ENCODE measurements at regions not wholly inside any gene's neighbourhood (a gene's known extent, or its start where the extent isn't known, plus 50 kb on each side); places are given as distances from the start of the nearest gene placed in this dataset.

DNA sequence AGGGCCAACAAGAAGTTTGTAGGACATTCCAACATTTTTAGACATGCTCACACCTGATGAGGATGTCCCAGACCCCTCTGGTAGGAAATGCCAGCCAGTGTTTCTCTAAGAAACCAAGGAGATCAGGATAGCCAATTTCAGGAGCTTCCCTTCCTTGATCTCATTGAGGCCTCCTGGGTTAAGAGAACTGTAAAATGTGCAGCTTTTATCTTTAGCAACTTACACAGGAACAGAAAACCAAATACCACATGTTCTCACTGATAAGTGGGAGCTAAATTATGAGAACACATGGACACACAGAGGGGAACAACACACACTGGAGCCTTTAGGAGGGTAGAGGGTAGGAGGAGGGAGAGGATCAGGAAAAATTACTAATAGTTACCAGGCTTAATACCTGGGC is 99.6 kb upstream of the MAP2 start:
- Histone ChIP-seq H3K36me3 (ENCODE audit: control insufficient read depth, low read length) (no peaks in the 10 kb centered on the region), H3K27me3 (ENCODE audit: control insufficient read depth, low read length) (no peaks in the 10 kb centered on the region), H3K4me2 (ENCODE audit: low read length) (no peak overlapping the region), H3K4me1 (ENCODE audit: control insufficient read depth, low read length) (peaks cover 7% of the 10 kb centered on the region), H3K79me2 (ENCODE audit: control insufficient read depth, low read length) (no peaks in the 10 kb centered on the region), H4K20me1 (ENCODE audit: control insufficient read depth, insufficient read depth, low read depth, low read length) (no peaks in the 10 kb centered on the region), H3K27ac (ENCODE audit: low read depth, low read length) (no peak overlapping the region), H3K9me2 (replicated peaks; ENCODE audit: control insufficient read depth, low read length) (no peaks in the 10 kb centered on the region), H3F3A (ENCODE audit: control insufficient read depth, insufficient read depth) (no peaks in the 10 kb centered on the region), H3K9me3 (ENCODE audit: control insufficient read depth, insufficient read depth, low read length) (no peaks in the 10 kb centered on the region), H3K4me3 (ENCODE audit: low read length) (no peak overlapping the region)
- TF ChIP-seq, protein P1, sequence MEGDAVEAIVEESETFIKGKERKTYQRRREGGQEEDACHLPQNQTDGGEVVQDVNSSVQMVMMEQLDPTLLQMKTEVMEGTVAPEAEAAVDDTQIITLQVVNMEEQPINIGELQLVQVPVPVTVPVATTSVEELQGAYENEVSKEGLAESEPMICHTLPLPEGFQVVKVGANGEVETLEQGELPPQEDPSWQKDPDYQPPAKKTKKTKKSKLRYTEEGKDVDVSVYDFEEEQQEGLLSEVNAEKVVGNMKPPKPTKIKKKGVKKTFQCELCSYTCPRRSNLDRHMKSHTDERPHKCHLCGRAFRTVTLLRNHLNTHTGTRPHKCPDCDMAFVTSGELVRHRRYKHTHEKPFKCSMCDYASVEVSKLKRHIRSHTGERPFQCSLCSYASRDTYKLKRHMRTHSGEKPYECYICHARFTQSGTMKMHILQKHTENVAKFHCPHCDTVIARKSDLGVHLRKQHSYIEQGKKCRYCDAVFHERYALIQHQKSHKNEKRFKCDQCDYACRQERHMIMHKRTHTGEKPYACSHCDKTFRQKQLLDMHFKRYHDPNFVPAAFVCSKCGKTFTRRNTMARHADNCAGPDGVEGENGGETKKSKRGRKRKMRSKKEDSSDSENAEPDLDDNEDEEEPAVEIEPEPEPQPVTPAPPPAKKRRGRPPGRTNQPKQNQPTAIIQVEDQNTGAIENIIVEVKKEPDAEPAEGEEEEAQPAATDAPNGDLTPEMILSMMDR (IDR thresholded peaks at IDR 0.05; ENCODE audit: low read depth, low read length, poor library complexity, severe bottlenecking) = no peak
- no peak for TF ChIP-seq EZH2phosphoT487 (IDR thresholded peaks at IDR 0.05; ENCODE audit: borderline replicate concordance, low read length)

DNA sequence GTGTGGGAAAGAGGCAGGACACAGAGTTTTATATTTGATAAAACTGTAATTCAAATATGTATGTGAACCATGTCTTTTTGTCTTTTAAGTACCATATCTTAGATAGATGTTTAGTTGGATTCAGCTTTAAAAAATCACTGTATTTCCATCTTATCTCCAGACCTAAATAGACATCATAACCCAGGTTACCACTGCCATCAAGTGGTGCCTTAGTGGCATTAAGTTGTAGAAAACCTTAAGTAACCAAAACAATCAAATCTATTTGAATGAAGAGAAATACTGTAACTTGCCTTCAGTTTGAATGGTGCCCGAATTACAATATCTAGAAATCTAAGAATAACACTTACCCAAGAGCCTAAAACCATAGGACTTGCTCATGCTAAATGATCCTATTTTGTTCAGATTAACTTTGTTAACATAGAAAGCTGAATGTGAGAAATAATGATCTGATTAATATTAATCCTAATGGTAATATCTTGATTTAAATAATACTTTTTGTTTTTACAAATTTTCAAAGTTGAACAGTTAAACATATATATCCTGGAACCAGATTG is 92.5 kb upstream of the MAP2 start:
- H3K36me3 ChIP-seq (ENCODE audit: control insufficient read depth, low read length) = no peaks in the 10 kb centered on the region
- H3F3A ChIP-seq (ENCODE audit: control insufficient read depth, insufficient read depth) = 0 out of 2 replicates have a peak, but pooled peaks cover 4% of the 10 kb centered on the region
- H3K4me2 ChIP-seq (ENCODE audit: low read length) = no peak overlapping the region
- no peaks in the 10 kb centered on the region for H3K9me3 ChIP-seq (ENCODE audit: control insufficient read depth, insufficient read depth, low read length)
- H4K20me1 ChIP-seq (ENCODE audit: control insufficient read depth, insufficient read depth, low read depth, low read length) = no peaks in the 10 kb centered on the region
- no peaks in the 10 kb centered on the region for H3K4me1 ChIP-seq (ENCODE audit: control insufficient read depth, low read length)
- no peaks in the 10 kb centered on the region for H3K79me2 ChIP-seq (ENCODE audit: control insufficient read depth, low read length)
- 0 out of 2 replicates have a peak, but pooled peaks cover 2% of the 10 kb centered on the region for H3K27me3 ChIP-seq (ENCODE audit: control insufficient read depth, low read length)
- H3K27ac ChIP-seq (ENCODE audit: low read depth, low read length) = no peak overlapping the region
- no peaks in the 10 kb centered on the region for H3K9me2 ChIP-seq (replicated peaks; ENCODE audit: control insufficient read depth, low read length)
- TF ChIP-seq EZH2phosphoT487 (IDR thresholded peaks at IDR 0.05; ENCODE audit: borderline replicate concordance, low read length) = no peak
- TF ChIP-seq, protein P1 (IDR thresholded peaks at IDR 0.05; ENCODE audit: low read depth, low read length, poor library complexity, severe bottlenecking) = peak; percentile 42
- no peak overlapping the region for H3K4me3 ChIP-seq (ENCODE audit: low read length)

DNA sequence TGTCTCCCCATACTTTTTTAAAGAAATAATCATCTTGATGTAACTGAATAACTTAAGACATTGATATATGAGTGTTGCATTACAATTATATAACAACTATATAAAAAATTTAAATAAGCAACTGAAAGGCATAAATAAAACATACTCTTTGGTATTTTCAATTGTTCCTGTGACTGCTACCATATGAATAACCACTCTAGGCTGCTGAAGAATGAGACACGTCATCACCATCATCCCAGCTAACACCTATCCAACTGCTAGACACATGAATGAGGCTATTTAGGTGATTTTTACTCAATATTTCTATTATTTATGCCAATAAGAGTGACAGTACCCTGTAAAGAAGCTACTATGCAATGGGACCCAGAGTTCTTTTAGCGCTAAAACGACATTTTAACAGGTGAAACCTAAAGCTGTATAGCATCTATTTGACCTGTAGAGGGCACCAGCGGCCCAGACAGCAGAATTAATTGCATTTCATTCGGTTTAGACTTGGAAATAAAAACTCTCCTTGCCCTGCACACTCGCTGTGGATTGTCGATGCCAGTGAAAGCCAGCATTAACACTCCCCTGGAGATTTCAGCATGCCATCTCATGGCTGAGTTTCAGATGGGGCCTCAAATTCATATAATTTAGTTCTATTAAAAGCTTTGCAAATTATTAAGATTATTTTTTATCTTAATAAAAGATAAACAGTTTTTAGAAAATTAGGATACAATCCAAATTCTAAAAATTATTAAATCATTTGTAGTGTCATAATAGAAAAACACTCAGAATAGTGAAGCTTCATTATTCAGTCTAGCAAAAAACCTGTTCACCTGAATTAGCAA is 89.4 kb upstream of the MAP2 start:
- no peak overlapping the region for H3K27ac ChIP-seq (ENCODE audit: low read depth, low read length)
- 0 out of 2 replicates have a peak, but pooled peaks cover 4% of the 10 kb centered on the region for H3F3A ChIP-seq (ENCODE audit: control insufficient read depth, insufficient read depth)
- H3K9me3 ChIP-seq (ENCODE audit: control insufficient read depth, insufficient read depth, low read length) = no peaks in the 10 kb centered on the region
- no peaks in the 10 kb centered on the region for H3K9me2 ChIP-seq (replicated peaks; ENCODE audit: control insufficient read depth, low read length)
- no peak for TF ChIP-seq EZH2phosphoT487 (IDR thresholded peaks at IDR 0.05; ENCODE audit: borderline replicate concordance, low read length)
- TF ChIP-seq, protein P1 (IDR thresholded peaks at IDR 0.05; ENCODE audit: low read depth, low read length, poor library complexity, severe bottlenecking) = peak; percentile 82
- H3K4me1 ChIP-seq (ENCODE audit: control insufficient read depth, low read length) = no peaks in the 10 kb centered on the region
- H3K36me3 ChIP-seq (ENCODE audit: control insufficient read depth, low read length) = no peaks in the 10 kb centered on the region
- 0 out of 2 replicates have a peak overlapping the region, but pooled peaks have one; percentile 26 for H3K4me2 ChIP-seq (ENCODE audit: low read length)
- no peaks in the 10 kb centered on the region for H4K20me1 ChIP-seq (ENCODE audit: control insufficient read depth, insufficient read depth, low read depth, low read length)
- peaks cover 5% of the 10 kb centered on the region for H3K27me3 ChIP-seq (ENCODE audit: control insufficient read depth, low read length)
- H3K79me2 ChIP-seq (ENCODE audit: control insufficient read depth, low read length) = no peaks in the 10 kb centered on the region
- no peak overlapping the region for H3K4me3 ChIP-seq (ENCODE audit: low read length)
